ENCODE measurements at regions not wholly inside any gene's neighbourhood (a gene's known extent, or its start where the extent isn't known, plus 50 kb on each side); places are given as distances from the start of the nearest gene placed in this dataset.

GRCh38 chr4:179586460-179586859 lies 2144.2 kb upstream of the AGA start:
- no peak overlapping the region for H3K9ac ChIP-seq (ENCODE audit: control insufficient read depth, insufficient read depth, low read length)
- H3K36me3 ChIP-seq (ENCODE audit: control insufficient read depth in 2 of 2, insufficient read depth in 2 of 2, low read length in 1 of 2) = no peaks in the 10 kb centered on the region
- DNase-seq (ENCODE audit: low read depth, low spot score) = no peak
- SMC1A ChIA-PET (ENCODE audit: uncharacterized antibody, unreplicated experiment) = interaction anchor here (0.6 to 0.7 kb wide), 3 partner anchors 17 to 265 kb away, joined by 3 read pairs; no protein-coding TSS in a partner anchor
- H2AFZ ChIP-seq (ENCODE audit: control insufficient read depth, low read depth, low read length) = no peak overlapping the region
- CTCF ChIA-PET = no interaction called here
- intact Hi-C loops (cut with micrococcal nuclease; ENCODE audit: unreplicated experiment) (no loop called here), in situ Hi-C loops (cut with MboI) (no loop called here)
- H3K27me3 ChIP-seq (replicated peaks in 1 of 2; ENCODE audit: control insufficient read depth in 2 of 2, insufficient read depth in 2 of 2, low read length in 1 of 2) = no peaks in the 10 kb centered on the region
- BruUV-seq (replicated peaks) = no TSS peak
- no peak for ATAC-seq
- H3K4me1 ChIP-seq (ENCODE audit: control insufficient read depth, insufficient read depth, low read length) = no peaks in the 10 kb centered on the region
- H3K4me3 ChIP-seq = no peak overlapping the region
- POLR2A ChIA-PET = no interaction called here
- no peak overlapping the region for H3K27ac ChIP-seq (ENCODE audit: control insufficient read depth, insufficient read depth)
- no peak for FAIRE-seq
- H4K20me1 ChIP-seq (ENCODE audit: control insufficient read depth, insufficient read depth) = no peaks in the 10 kb centered on the region
- no peak overlapping the region for H3K4me2 ChIP-seq (ENCODE audit: control insufficient read depth, insufficient read depth)
- TF ChIP-seq ESRRA (IDR thresholded peaks at IDR 0.05; ENCODE audit: low read length) (no peak), CUX1 (IDR thresholded peaks at IDR 0.05; ENCODE audit: insufficient replicate concordance, low read depth, low read length) (no peak), ZBTB40 (IDR thresholded peaks at IDR 0.05; ENCODE audit: borderline replicate concordance) (no peak), GATAD2B (conservative IDR thresholded peaks at IDR 0.05; ENCODE audit: low read depth) (no peak), PKNOX1 (IDR thresholded peaks at IDR 0.05) (no peak), DPF2 (IDR thresholded peaks at IDR 0.05) (no peak), CBX5 (IDR thresholded peaks at IDR 0.05; ENCODE audit: low read depth) (no peak), MYB (IDR thresholded peaks at IDR 0.05; ENCODE audit: borderline replicate concordance, low read depth, low read length) (no peak), TARDBP (IDR thresholded peaks at IDR 0.05; ENCODE audit: borderline replicate concordance) (no peak), PAX8 (IDR thresholded peaks at IDR 0.05) (no peak)
- TF ChIP-seq, protein P1, sequence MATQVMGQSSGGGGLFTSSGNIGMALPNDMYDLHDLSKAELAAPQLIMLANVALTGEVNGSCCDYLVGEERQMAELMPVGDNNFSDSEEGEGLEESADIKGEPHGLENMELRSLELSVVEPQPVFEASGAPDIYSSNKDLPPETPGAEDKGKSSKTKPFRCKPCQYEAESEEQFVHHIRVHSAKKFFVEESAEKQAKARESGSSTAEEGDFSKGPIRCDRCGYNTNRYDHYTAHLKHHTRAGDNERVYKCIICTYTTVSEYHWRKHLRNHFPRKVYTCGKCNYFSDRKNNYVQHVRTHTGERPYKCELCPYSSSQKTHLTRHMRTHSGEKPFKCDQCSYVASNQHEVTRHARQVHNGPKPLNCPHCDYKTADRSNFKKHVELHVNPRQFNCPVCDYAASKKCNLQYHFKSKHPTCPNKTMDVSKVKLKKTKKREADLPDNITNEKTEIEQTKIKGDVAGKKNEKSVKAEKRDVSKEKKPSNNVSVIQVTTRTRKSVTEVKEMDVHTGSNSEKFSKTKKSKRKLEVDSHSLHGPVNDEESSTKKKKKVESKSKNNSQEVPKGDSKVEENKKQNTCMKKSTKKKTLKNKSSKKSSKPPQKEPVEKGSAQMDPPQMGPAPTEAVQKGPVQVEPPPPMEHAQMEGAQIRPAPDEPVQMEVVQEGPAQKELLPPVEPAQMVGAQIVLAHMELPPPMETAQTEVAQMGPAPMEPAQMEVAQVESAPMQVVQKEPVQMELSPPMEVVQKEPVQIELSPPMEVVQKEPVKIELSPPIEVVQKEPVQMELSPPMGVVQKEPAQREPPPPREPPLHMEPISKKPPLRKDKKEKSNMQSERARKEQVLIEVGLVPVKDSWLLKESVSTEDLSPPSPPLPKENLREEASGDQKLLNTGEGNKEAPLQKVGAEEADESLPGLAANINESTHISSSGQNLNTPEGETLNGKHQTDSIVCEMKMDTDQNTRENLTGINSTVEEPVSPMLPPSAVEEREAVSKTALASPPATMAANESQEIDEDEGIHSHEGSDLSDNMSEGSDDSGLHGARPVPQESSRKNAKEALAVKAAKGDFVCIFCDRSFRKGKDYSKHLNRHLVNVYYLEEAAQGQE (IDR thresholded peaks at IDR 0.05; ENCODE audit: low read depth, low read length) = no peak
- WGBS (ENCODE audit: insufficient coverage, insufficient replicate concordance, low lambda C conversion rate, missing lambda C conversion rate) = 45% methylated on average over 8 of the region's 8 CpGs
- no peaks in the 10 kb centered on the region for H3K9me3 ChIP-seq (replicated peaks; ENCODE audit: control insufficient read depth, insufficient read depth, low read length)
- RAD21 ChIA-PET (ENCODE audit: unreplicated experiment) = no interaction called here
- no peaks in the 10 kb centered on the region for H3K79me2 ChIP-seq (ENCODE audit: control insufficient read depth, insufficient read depth, low read length)

Data from GM12878 (cell line).